ENCODE measurements at regions not wholly inside any gene's neighbourhood (a gene's known extent, or its start where the extent isn't known, plus 50 kb on each side); places are given as distances from the start of the nearest gene placed in this dataset.

GRCh38 chr7:115273139-115273772, 351.4 kb downstream of the MDFIC start:
- no peak for DNase-seq (ENCODE audit: low read depth)

- peak; percentile 73 for DNase-seq (ENCODE audit: low read depth)
Observed at GRCh38 chr7:115271332-115272235, 349.7 kb downstream of the MDFIC start.

DNA sequence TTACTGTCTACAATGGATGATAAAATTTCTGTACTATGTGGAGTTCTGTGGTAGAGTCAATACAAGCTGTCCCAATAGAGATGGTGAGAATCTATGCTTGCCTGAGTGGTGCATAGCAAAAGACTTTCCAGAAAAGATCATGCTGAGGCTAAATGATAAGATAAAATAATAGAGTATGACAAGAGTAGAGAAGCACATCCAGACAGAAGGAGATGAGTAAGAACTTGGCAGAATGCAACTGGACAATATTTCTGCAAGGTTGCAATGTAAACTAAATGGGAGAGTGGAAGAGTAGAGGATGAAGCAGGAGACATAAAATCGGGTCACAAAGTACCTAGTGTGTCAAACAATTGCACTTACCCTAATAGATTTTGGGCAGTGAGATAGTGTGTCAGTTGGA, 347.6 kb downstream of the MDFIC start:
- peak; percentile 12 for DNase-seq (ENCODE audit: low read depth)

DNA sequence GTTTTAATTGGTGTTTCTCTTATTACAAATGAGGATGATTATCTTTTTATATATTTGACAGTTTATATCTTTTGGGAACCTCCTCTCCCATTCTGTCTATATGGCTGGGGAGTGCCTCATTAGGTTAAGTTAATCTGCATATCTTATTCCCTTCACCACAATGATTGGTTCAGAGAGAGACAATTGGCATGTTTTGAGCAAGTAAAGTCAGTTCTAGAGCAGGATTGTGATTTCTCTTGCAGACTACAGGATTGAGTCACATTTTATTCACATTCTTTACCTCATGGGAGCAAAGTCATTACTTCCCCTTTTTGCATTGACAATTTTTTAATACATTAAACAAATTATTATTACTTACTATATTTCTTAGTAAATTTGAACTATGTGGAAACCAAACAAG, 345.6 kb downstream of the MDFIC start:
- no peak for DNase-seq (ENCODE audit: low read depth)

- peak; percentile 56 for DNase-seq (ENCODE audit: low read depth)
Observed at GRCh38 chr7:115260381-115260780, 338.5 kb downstream of the MDFIC start.

GRCh38 chr7:115252461-115252860, 330.6 kb downstream of the MDFIC start:
- DNase-seq (ENCODE audit: low read depth): no peak

GRCh38 chr7:115249080-115249479, 327.2 kb downstream of the MDFIC start:
- peak; percentile 48 for DNase-seq (ENCODE audit: low read depth)

DNA sequence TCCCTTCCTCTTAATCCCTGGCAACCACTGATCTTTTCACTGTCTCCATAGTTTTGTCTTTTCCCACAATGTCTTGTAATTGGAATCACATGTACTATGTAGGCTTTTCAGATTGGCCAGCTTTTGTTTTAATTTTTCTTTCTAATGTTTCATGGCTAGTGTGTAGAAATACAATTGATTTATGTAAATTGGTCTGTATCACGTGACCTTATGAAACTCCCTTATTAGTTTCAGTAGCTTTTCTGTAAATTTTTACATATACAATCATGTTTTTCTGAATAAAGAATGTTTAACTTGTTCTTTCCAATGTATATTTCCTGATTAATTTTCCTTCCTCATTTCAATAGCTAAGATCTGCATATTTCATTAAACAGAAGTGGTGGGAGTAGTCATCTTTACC, 319.3 kb downstream of the MDFIC start:
- DNase-seq (ENCODE audit: low read depth): no peak

DNA sequence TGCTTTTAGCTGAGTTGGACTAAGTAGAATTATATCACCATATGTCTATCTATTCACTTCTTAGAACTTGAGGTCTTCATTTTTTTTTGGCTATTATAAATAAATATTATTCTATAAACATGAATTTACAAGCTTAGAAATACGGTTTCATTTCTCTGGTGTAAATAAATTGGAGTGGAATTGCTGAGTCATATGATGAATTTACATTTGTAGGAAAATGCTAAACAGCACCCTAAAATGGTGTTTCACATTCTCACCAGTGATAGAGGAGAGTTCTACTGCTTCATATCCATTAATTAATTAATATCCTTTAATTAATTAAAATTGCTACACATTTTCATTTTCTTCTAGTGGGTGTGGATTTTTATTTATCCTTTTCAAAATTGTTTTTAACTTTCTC, 318.3 kb downstream of the MDFIC start:
- no peak for DNase-seq (ENCODE audit: low read depth)

DNA sequence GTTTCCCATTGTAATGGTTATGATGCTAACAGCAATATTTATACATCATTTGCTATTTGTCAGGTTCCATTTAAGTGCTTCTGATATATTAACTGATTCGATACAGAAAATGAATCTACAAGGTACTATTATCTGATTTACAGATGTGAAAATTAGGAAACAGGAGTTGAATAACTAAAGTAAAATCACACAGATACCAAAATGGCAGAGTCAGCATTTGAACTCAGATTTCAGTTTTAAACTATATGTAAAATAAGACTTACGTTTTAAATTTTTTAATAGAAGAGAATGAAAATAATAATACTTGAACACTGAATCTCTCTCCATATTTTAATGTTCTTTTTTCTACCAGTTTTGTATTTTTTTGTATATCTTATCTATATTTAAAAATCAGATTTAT, 313.2 kb downstream of the MDFIC start:
- no peak for DNase-seq (ENCODE audit: low read depth)

DNA sequence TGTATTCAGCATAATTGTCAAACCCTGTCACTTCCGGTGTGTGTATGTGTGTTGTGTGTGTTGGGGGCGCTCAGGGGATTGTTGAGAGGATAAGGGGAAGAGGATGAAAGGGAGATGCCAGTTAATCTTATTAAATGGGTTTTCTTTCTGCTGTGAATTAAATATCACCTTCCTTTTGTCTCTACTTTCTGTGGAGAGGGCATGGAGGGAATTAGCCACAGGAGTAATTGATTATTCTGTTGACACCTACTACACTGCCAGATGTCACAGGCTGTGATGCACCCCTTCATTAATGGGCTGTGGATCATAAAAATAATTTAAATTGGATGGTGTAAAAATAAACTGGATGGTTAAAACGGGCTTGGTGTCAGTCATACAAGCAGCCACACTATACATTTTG, 311.9 kb downstream of the MDFIC start:
- no peak for DNase-seq (ENCODE audit: low read depth)

GRCh38 chr7:115232041-115232440, 310.1 kb downstream of the MDFIC start:
- no peak for DNase-seq (ENCODE audit: low read depth)

DNA sequence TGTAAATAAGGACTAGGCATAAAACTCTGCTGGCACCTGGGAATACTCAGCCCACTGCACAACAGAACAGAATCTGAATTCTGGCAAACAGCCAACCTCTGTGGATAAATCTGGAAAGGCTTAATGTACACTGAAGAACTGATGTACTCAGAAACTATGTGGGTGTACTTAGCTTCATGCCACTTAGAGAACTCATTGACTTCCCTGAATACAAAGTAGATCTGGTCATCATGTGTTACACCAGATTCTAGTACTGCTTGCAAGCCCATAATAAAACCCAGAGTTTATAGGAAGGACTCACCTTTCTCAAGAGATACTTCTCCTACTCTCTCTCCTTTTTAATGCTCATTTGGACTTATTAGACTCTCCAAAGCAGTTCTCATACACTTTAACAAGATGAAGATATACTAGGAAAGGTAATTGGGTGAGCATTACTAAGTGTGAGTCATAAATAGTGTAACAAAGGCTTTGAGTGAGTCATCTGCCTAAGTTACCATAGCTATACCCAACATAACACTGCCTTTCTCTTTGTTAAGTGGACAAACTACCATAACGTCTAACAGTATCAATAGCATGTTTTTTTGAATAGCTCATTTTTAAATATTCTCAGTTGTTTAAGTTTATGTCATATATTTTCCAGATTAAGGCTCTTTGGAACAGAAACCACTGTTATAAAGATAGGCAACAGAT, 309.1 kb downstream of the MDFIC start:
- peak; percentile 84 for DNase-seq (ENCODE audit: low read depth)

GRCh38 chr7:115229401-115230105, 307.7 kb downstream of the MDFIC start:
- peak; percentile 96 for DNase-seq (ENCODE audit: low read depth)

GRCh38 chr7:115227473-115228235, 305.8 kb downstream of the MDFIC start:
- no peak for DNase-seq (ENCODE audit: low read depth)

DNA sequence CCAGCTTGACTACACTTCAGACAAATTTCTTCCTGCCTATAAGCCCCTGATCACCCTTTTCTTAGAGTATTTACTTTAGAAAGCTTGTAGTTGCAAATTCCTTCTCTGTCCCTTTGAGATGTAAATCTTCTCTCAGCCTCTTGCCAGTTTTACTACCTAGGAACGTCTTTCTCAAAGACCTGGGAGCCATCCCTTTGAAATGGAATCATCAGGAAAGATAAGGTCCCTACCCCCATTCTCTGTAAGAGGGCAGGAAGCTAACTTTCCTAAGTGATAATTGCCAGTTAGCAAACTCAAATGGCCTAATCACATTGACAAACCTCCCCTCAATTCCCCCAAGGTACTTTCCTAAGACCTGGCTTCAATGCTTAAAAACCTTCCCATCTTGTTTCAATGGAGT, 304.5 kb downstream of the MDFIC start:
- DNase-seq (ENCODE audit: low read depth): no peak

- DNase-seq (ENCODE audit: low read depth): no peak
Observed at GRCh38 chr7:115224922-115225321, 303.0 kb downstream of the MDFIC start.

- DNase-seq (ENCODE audit: low read depth): no peak
Observed at GRCh38 chr7:115223959-115224358, 302.1 kb downstream of the MDFIC start.

GRCh38 chr7:115221456-115221855, 299.6 kb downstream of the MDFIC start:
- no peak for DNase-seq (ENCODE audit: low read depth)

DNA sequence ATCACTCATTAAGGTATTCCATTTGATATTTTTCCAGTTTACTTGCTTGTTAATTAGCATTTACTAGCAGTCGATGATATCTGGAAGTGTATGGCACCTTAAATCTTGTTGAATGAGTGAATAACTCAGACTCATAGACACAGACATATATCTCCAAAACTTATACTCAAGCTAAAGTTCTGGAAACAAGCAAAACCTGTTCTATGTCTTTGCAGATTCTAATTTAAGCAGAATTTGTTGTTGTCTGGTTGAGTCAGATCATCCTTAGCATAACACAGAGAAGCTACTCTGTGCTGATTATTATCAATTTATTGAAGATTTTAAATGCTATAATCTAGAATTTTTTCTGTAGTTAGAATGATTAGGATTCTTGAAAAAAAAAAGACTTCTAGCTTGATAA, 296.2 kb downstream of the MDFIC start:
- no peak for DNase-seq (ENCODE audit: low read depth)

DNA sequence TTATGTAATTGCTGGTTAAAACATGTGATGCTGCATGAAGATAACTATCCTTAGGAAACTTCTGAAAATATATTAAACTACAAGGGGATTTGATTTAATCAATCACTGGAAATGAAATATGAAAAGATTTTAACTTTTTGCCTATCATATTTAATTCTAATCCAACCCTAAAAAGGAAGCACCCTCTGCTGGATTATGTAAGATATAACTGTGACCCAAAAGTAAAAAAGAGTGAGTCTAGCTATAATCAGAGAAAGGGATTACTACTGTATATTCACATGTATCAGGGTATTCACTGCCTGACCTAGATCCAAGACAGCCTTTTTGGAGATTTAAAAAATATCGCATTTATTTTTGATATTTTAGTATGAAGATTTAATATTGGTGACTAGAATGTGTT, 295.5 kb downstream of the MDFIC start:
- DNase-seq (ENCODE audit: low read depth): no peak

GRCh38 chr7:115216652-115217051, 294.8 kb downstream of the MDFIC start:
- DNase-seq (ENCODE audit: low read depth): peak; percentile 21

Measured in amniotic epithelial cell (primary cell).